GM23248 (cell line): ENCODE measurements at regions not wholly inside any gene's neighbourhood (a gene's known extent, or its start where the extent isn't known, plus 50 kb on each side); places are given as distances from the start of the nearest gene placed in this dataset.

Experiments used
- EZH2 ChIP-seq: fragments of 200-600 bp; sonication (generic); IDR thresholded peaks from 2 replicates; pipeline ENCODE4 v1.6.1; 2018; ENCODE audit warnings: antibody characterized with exemption, mild to moderate bottlenecking; ENCODE audit not compliant: insufficient read depth, poor library complexity, severe bottlenecking
- EZH2phosphoT487 ChIP-seq: fragments of 200-600 bp; sonication (generic); IDR thresholded peaks from 2 replicates; pipeline ENCODE4 v1.6.1; 2018; ENCODE audit warnings: antibody characterized with exemption, moderate library complexity, mild to moderate bottlenecking, low read depth; ENCODE audit not compliant: insufficient read depth

DNA sequence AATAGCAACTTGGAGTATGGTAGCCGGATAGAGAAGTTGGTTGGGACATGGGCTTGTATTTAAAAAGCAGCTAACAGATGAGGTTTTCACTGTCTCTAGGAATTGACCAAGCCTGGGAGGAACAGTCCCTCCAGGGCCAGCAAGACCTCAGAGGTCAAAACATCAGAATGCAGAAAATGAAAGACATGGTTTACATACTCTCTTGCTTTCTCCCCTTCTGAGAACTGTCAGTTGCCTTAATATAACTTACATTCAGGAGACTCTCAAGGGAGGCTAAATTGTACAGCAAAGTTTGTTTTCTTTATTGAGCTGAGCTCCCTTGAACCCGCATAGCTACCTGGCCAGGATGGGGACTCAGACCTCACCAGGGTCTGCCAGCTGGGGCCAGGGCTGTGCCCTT, 179.3 kb downstream of the GAS1 start:
- TF ChIP-seq EZH2: no peak
- TF ChIP-seq EZH2phosphoT487: no peak
